Activated CD4-positive, alpha-beta T cell treated with anti-CD3 and anti-CD28 coated beads for 36 hours (primary cell): ENCODE measurements at regions not wholly inside any gene's neighbourhood (a gene's known extent, or its start where the extent isn't known, plus 50 kb on each side); places are given as distances from the start of the nearest gene placed in this dataset.

Source experiments
- ATAC-seq: fragments of 200-7000 bp; cut with Tn5 transposase; one replicate; pipeline ENCODE4 v1.10.0; 2021; ENCODE audit warnings: mild to moderate bottlenecking, moderate library complexity
- CTCF ChIA-PET: fragments of 350-600 bp; sonication (Branson Sonifier 250); formaldehyde crosslinking; loops from one replicate; lab custom pipeline; 2021; ENCODE audit warnings: antibody characterized with exemption; lab: Charles Lee
- POLR2A ChIA-PET: fragments of 350-600 bp; sonication (Branson Sonifier 250); formaldehyde crosslinking; loops from one replicate; lab custom pipeline; 2021; ENCODE audit warnings: antibody characterized with exemption, inconsistent platforms; lab: Charles Lee
- DNase-seq: peaks from one replicate; pipeline ENCODE4 v3.0.0-alpha.2; 2020
- H3K27ac Mint-ChIP-seq: one replicate; pipeline ENCODE4 v1.8.0; 2021; ENCODE audit warnings: mixed read lengths
- H3K27me3 Mint-ChIP-seq: one replicate; pipeline ENCODE4 v1.8.0; 2021; ENCODE audit warnings: mixed read lengths
- H3K36me3 Mint-ChIP-seq: one replicate; pipeline ENCODE4 v1.8.0; 2021; ENCODE audit warnings: low read depth, mixed read lengths
- H3K4me1 Mint-ChIP-seq: one replicate; pipeline ENCODE4 v1.8.0; 2021; ENCODE audit warnings: mixed read lengths
- H3K4me3 Mint-ChIP-seq: one replicate; pipeline ENCODE4 v1.8.0; 2021; ENCODE audit warnings: mild to moderate bottlenecking, moderate library complexity, mixed read lengths
- H3K9me3 Mint-ChIP-seq: one replicate; pipeline ENCODE4 v1.8.0; 2021; ENCODE audit warnings: low read depth, mixed read lengths
- intact Hi-C, 2 experiments: fragments of 100-400 bp; cut with DNase I in 1 of 2; cut with micrococcal nuclease in 1 of 2; formaldehyde crosslinking; loops; one replicate each; pipeline versions ENCODE4 v1.14.2 to v1.15.1; 2022 to 2024; cut with DNase I, micrococcal nuclease

DNA sequence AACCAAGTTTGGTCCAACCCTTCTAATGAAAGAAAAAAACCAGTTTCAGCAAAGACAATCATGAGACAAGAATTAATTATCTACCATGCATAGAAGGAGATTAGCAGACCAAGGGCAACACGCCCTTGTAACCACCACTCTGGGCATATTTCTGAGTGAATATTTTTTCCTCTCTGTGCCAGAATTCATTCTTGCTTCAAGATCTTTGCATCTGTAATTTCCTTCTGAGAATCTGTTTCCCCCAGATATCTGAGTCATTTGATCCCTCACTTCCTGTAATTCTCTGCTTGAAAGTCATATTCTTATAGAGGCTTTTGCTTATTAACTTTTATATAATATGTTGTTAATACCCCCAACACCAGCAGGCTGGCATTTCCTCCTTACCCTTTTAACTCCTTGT, 243.7 kb downstream of the SLC16A7 start:
- Mint-ChIP-seq H3K4me3 (no peak overlapping the region), H3K27me3 (peaks cover 11% of the 10 kb centered on the region), H3K36me3 (no peaks in the 10 kb centered on the region), H3K9me3 (no peaks in the 10 kb centered on the region), H3K27ac (no peak overlapping the region), H3K4me1 (no peaks in the 10 kb centered on the region)
- ATAC-seq (no peak), DNase-seq (no peak)
- POLR2A ChIA-PET: no interaction called here
- CTCF ChIA-PET: interaction anchor here (1.6 kb wide), 1 partner anchor 435 kb away, joined by 3 read pairs; no protein-coding TSS in a partner anchor
- intact Hi-C loops: loop anchor here in 1 of 2 experiments (10.0 kb wide), 1 partner anchor 395 kb away; no protein-coding TSS in a partner anchor

GRCh38 chr12:59843260-59843843, 247.5 kb downstream of the SLC16A7 start:
- POLR2A ChIA-PET: no interaction called here
- Mint-ChIP-seq H3K9me3 (no peaks in the 10 kb centered on the region), H3K27ac (no peak overlapping the region), H3K36me3 (no peaks in the 10 kb centered on the region), H3K4me1 (no peaks in the 10 kb centered on the region), H3K4me3 (no peak overlapping the region), H3K27me3 (peaks cover 13% of the 10 kb centered on the region)
- CTCF ChIA-PET: interaction anchor here (2.6 kb wide), 1 partner anchor 8 kb away, joined by 16 read pairs; no protein-coding TSS in a partner anchor
- no peak for DNase-seq
- no peak for ATAC-seq
- intact Hi-C loops: no loop called here

GRCh38 chr12:59844750-59845149, 248.9 kb downstream of the SLC16A7 start:
- ChIA-PET CTCF (interaction anchor here (2.6 kb wide), 1 partner anchor 9 kb away, joined by 16 read pairs; no protein-coding TSS in a partner anchor), POLR2A (no interaction called here)
- Mint-ChIP-seq H3K4me3 (no peak overlapping the region), H3K27me3 (peaks cover 12% of the 10 kb centered on the region), H3K9me3 (no peaks in the 10 kb centered on the region), H3K27ac (no peak overlapping the region), H3K4me1 (no peaks in the 10 kb centered on the region), H3K36me3 (no peaks in the 10 kb centered on the region)
- ATAC-seq (no peak), DNase-seq (no peak)
- intact Hi-C loops: no loop called here

DNA sequence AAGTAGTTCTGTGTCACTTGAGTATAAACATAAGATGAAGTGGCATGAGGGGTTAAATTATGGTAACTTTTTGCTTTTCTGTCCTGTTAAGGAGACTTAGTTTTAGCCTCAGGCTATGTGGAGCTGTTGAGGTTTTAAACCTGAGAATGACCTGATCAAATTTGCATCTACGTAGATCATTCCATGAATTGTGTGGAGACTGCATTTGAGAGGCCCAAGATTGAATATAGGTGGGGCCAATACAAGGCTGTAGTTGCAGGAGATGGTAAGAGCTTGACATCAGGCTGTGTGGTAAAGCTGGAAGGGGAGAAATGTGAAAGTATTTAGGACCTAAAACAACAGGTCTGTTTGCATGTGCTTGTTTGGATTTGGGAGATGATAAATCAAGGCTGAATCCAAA, 249.5 kb downstream of the SLC16A7 start:
- Mint-ChIP-seq H3K36me3 (no peaks in the 10 kb centered on the region), H3K9me3 (no peaks in the 10 kb centered on the region), H3K27ac (no peak overlapping the region), H3K27me3 (peaks cover 9% of the 10 kb centered on the region), H3K4me3 (no peak overlapping the region), H3K4me1 (no peaks in the 10 kb centered on the region)
- intact Hi-C loops: no loop called here
- ChIA-PET CTCF (interaction anchor here (2.6 kb wide), 1 partner anchor 10 kb away, joined by 16 read pairs; no protein-coding TSS in a partner anchor), POLR2A (no interaction called here)
- no peak for ATAC-seq
- no peak for DNase-seq

GRCh38 chr12:59847127-59847526, 251.3 kb downstream of the SLC16A7 start:
- no peaks in the 10 kb centered on the region for H3K4me1 Mint-ChIP-seq
- H3K27ac Mint-ChIP-seq: no peak overlapping the region

GRCh38 chr12:59850268-59850667, 254.4 kb downstream of the SLC16A7 start:
- ChIA-PET POLR2A (no interaction called here), CTCF (no interaction called here)
- intact Hi-C loops: no loop called here
- Mint-ChIP-seq H3K9me3 (no peaks in the 10 kb centered on the region), H3K27me3 (peaks cover 3% of the 10 kb centered on the region), H3K27ac (no peak overlapping the region), H3K36me3 (no peaks in the 10 kb centered on the region), H3K4me3 (no peak overlapping the region), H3K4me1 (no peaks in the 10 kb centered on the region)
- ATAC-seq (no peak), DNase-seq (no peak)

More at GRCh38 chr12:59847127-59847526, 251.3 kb downstream of the SLC16A7 start:
- H3K4me3 Mint-ChIP-seq: no peak overlapping the region
- CTCF ChIA-PET: interaction anchor here (1.4 kb wide), 1 partner anchor 12 kb away, joined by 4 read pairs; no protein-coding TSS in a partner anchor
- no peaks in the 10 kb centered on the region for H3K9me3 Mint-ChIP-seq
- intact Hi-C loops: no loop called here
- ATAC-seq (no peak), DNase-seq (no peak)
- H3K36me3 Mint-ChIP-seq: no peaks in the 10 kb centered on the region
- peaks cover 9% of the 10 kb centered on the region for H3K27me3 Mint-ChIP-seq
- POLR2A ChIA-PET: no interaction called here

DNA sequence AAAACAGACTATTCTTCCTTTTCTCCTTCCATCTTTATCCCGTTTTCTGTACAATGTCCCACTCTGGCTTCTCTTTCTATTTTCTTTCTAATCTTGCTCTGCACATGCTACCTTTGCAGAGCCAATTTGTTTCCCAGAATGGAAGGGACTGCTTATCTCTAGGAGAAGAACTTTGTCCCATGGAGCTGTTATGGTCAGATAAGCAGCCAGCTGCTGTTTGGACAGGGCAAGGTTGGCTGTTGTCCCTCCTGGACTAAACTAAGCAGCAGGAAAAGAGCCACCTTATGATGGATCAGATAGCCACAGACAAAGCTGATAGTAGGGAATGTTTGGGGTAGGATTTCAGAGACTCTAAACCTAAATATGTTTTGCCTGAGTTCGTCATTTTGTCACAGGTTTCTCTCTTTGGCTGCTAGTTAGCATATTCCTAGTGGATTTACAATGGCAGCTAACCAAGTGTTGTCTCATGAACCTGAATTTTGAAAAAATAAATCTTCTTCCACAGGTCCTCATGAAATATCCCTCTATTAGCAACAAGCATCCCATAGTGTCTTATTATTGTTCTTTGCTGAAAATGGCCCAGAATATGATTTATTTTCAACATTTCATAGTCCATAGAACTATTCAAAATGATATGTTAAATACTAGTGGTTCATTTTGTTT, 262.8 kb downstream of the SLC16A7 start:
- no peaks in the 10 kb centered on the region for H3K36me3 Mint-ChIP-seq
- H3K27ac Mint-ChIP-seq: no peak overlapping the region
- H3K4me3 Mint-ChIP-seq: no peak overlapping the region
- no peaks in the 10 kb centered on the region for H3K4me1 Mint-ChIP-seq
- peaks cover 5% of the 10 kb centered on the region for H3K27me3 Mint-ChIP-seq
- intact Hi-C loops: no loop called here
- ATAC-seq (no peak), DNase-seq (no peak)
- ChIA-PET CTCF (interaction anchor here (1.1 kb wide), 1 partner anchor 23 kb away, joined by 3 read pairs; no protein-coding TSS in a partner anchor), POLR2A (no interaction called here)
- H3K9me3 Mint-ChIP-seq: peaks cover 4% of the 10 kb centered on the region

GRCh38 chr12:59859171-59859510, 263.3 kb downstream of the SLC16A7 start:
- Mint-ChIP-seq H3K27ac (no peak overlapping the region), H3K36me3 (no peaks in the 10 kb centered on the region), H3K4me3 (no peak overlapping the region), H3K27me3 (peaks cover 5% of the 10 kb centered on the region), H3K4me1 (no peaks in the 10 kb centered on the region), H3K9me3 (peaks cover 4% of the 10 kb centered on the region)
- ATAC-seq: no peak
- ChIA-PET POLR2A (no interaction called here), CTCF (interaction anchor here (0.7 to 1.1 kb wide), 2 partner anchors 23 to 366 kb away, joined by 3 to 4 read pairs; no protein-coding TSS in a partner anchor)
- no peak for DNase-seq
- intact Hi-C loops: no loop called here

- ATAC-seq (no peak), DNase-seq (no peak)
- Mint-ChIP-seq H3K36me3 (no peaks in the 10 kb centered on the region), H3K4me1 (no peaks in the 10 kb centered on the region), H3K27me3 (peaks cover 7% of the 10 kb centered on the region), H3K27ac (no peak overlapping the region), H3K9me3 (peaks cover 4% of the 10 kb centered on the region), H3K4me3 (no peak overlapping the region)
- intact Hi-C loops: no loop called here
- CTCF ChIA-PET: interaction anchor here (0.9 kb wide), 1 partner anchor 458 kb away, joined by 5 read pairs; no protein-coding TSS in a partner anchor
- POLR2A ChIA-PET: no interaction called here
Measured at GRCh38 chr12:59861635-59862034, 265.8 kb downstream of the SLC16A7 start.

DNA sequence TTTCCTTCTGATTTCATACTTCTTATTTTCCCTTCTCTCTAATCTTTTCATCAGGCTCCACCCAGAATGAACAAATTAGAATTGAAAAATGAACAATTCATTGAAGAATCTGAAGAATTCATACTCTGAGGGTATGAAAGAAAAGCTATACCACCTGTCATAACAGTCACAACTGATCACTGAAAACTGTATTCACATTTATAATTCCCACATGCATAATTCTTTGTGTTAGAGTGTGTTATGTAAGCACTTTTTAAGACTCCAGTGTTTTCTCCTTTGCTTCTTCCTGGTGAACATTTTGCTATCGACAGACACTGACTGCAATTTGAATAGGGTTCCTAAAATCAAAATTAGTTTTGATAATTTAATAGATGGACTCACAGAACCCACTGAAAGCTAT, 271.2 kb downstream of the SLC16A7 start:
- H3K36me3 Mint-ChIP-seq: no peaks in the 10 kb centered on the region

GRCh38 chr12:59867689-59868088, 271.9 kb downstream of the SLC16A7 start:
- no peak for DNase-seq
- Mint-ChIP-seq H3K4me3 (no peak overlapping the region), H3K36me3 (no peaks in the 10 kb centered on the region), H3K27me3 (peaks cover 3% of the 10 kb centered on the region), H3K4me1 (no peaks in the 10 kb centered on the region), H3K9me3 (peaks cover 1% of the 10 kb centered on the region), H3K27ac (no peak overlapping the region)
- ChIA-PET CTCF (no interaction called here), POLR2A (no interaction called here)
- intact Hi-C loops: no loop called here
- no peak for ATAC-seq

More for the DNA sequence above, 271.2 kb downstream of the SLC16A7 start:
- intact Hi-C loops: no loop called here
- DNase-seq (no peak), ATAC-seq (no peak)
- peaks cover 3% of the 10 kb centered on the region for H3K27me3 Mint-ChIP-seq
- no peaks in the 10 kb centered on the region for H3K4me1 Mint-ChIP-seq
- POLR2A ChIA-PET: no interaction called here
- H3K4me3 Mint-ChIP-seq: no peak overlapping the region
- H3K9me3 Mint-ChIP-seq: no peaks in the 10 kb centered on the region
- CTCF ChIA-PET: no interaction called here
- no peak overlapping the region for H3K27ac Mint-ChIP-seq

- intact Hi-C loops: no loop called here
- no peak overlapping the region for H3K4me3 Mint-ChIP-seq
- ATAC-seq: no peak
- no peak for DNase-seq
- ChIA-PET CTCF (no interaction called here), POLR2A (no interaction called here)
- no peaks in the 10 kb centered on the region for H3K27me3 Mint-ChIP-seq
- no peaks in the 10 kb centered on the region for H3K4me1 Mint-ChIP-seq
- peaks cover 4% of the 10 kb centered on the region for H3K9me3 Mint-ChIP-seq
- H3K27ac Mint-ChIP-seq: no peak overlapping the region
- H3K36me3 Mint-ChIP-seq: no peaks in the 10 kb centered on the region
Measured at GRCh38 chr12:59871779-59872178, 275.9 kb downstream of the SLC16A7 start.
